SK-N-SH treated with all-trans-retinoic acid at 6 μM for 48 hours (cell line): ENCODE measurements at regions not wholly inside any gene's neighbourhood (a gene's known extent, or its start where the extent isn't known, plus 50 kb on each side); places are given as distances from the start of the nearest gene placed in this dataset.

Experiments
- ATAC-seq: fragments of 200-7000 bp; cut with Tn5 transposase; 3 replicates; pipeline ENCODE4 v1.9.1; 2020; ENCODE audit warnings: mild to moderate bottlenecking, moderate library complexity
- ARNTL ChIP-seq: fragments of 450-650 bp; formaldehyde crosslinking; IDR thresholded peaks from 2 replicates; pipeline ENCODE4 v1.5.0; 2020; ENCODE audit warnings: low read depth, mild to moderate bottlenecking, moderate library complexity, borderline replicate concordance
- BACH2 ChIP-seq: fragments of 250-450 bp; sonication (Bioruptor Pico); IDR thresholded peaks from 2 replicates; pipeline ENCODE4 v1.9.0; 2021; ENCODE audit warnings: mild to moderate bottlenecking, borderline replicate concordance
- ESRRG ChIP-seq: fragments of 250-450 bp; sonication (Bioruptor Pico); IDR thresholded peaks from 2 replicates; pipeline ENCODE4 v1.6.1; 2021; ENCODE audit warnings: mild to moderate bottlenecking
- GLIS3 ChIP-seq: fragments of 250-450 bp; sonication (Bioruptor Pico); IDR thresholded peaks from 2 replicates; pipeline ENCODE4 v1.5.0; 2020; ENCODE audit warnings: mild to moderate bottlenecking, moderate library complexity
- ISL1 ChIP-seq: fragments of 250-450 bp; sonication (Bioruptor Pico); IDR thresholded peaks from 2 replicates; pipeline ENCODE4 v2.1.2; 2022; ENCODE audit warnings: mild to moderate bottlenecking, moderate library complexity
- RARB ChIP-seq: fragments of 250-450 bp; sonication (Bioruptor Pico); IDR thresholded peaks from 2 replicates; pipeline ENCODE4 v1.8.0; 2021; ENCODE audit warnings: mild to moderate bottlenecking, moderate library complexity
- SNAI2 ChIP-seq: fragments of 250-450 bp; sonication (Bioruptor Pico); IDR thresholded peaks from 2 replicates; pipeline ENCODE4 v1.5.0; 2020; ENCODE audit warnings: mild to moderate bottlenecking, moderate library complexity
- TCF4 ChIP-seq: fragments of 250-450 bp; sonication (Bioruptor Pico); IDR thresholded peaks from 2 replicates; pipeline ENCODE4 v1.8.0; 2021; ENCODE audit warnings: mild to moderate bottlenecking, moderate library complexity, borderline replicate concordance
- ZFP3 ChIP-seq: fragments of 250-450 bp; sonication (Bioruptor Pico); IDR thresholded peaks from 2 replicates; pipeline ENCODE4 v1.5.0; 2020; ENCODE audit warnings: mild to moderate bottlenecking, moderate library complexity
- ZFP30 ChIP-seq: fragments of 450-650 bp; formaldehyde crosslinking; IDR thresholded peaks from 2 replicates; pipeline ENCODE4 v1.5.0; 2022; ENCODE audit warnings: mild to moderate bottlenecking, moderate library complexity
- ZNF565 ChIP-seq: fragments of 450-650 bp; formaldehyde crosslinking; conservative IDR thresholded peaks from 2 replicates; pipeline ENCODE4 v1.5.0; 2020; ENCODE audit warnings: low read depth, mild to moderate bottlenecking, moderate library complexity
- ZNF70 ChIP-seq: fragments of 450-650 bp; formaldehyde crosslinking; IDR thresholded peaks from 2 replicates; pipeline ENCODE4 v1.5.0; 2020; ENCODE audit warnings: mild to moderate bottlenecking, moderate library complexity
- ZNF8 ChIP-seq: fragments of 450-650 bp; formaldehyde crosslinking; IDR thresholded peaks from 2 replicates; pipeline ENCODE4 v1.5.0; 2020; ENCODE audit warnings: mild to moderate bottlenecking, moderate library complexity
- TF ChIP-seq, protein P1 (sequence below): fragments of 250-450 bp; sonication (Bioruptor Pico); IDR thresholded peaks from 2 replicates; pipeline ENCODE4 v1.5.1; 2020; ENCODE audit warnings: low read depth, mild to moderate bottlenecking, moderate library complexity
- TF ChIP-seq, protein P2 (sequence below): fragments of 250-450 bp; sonication (Bioruptor Pico); IDR thresholded peaks from 2 replicates; pipeline ENCODE4 v1.5.1; 2021; ENCODE audit warnings: mild to moderate bottlenecking, moderate library complexity
- TF ChIP-seq, protein P3 (sequence below): fragments of 250-450 bp; sonication (Bioruptor Pico); IDR thresholded peaks from 2 replicates; pipeline ENCODE4 v1.8.0; 2021; ENCODE audit warnings: low read depth, mild to moderate bottlenecking, moderate library complexity, borderline replicate concordance
- TF ChIP-seq, protein P4 (sequence below): fragments of 250-450 bp; sonication (Bioruptor Pico); IDR thresholded peaks from 2 replicates; pipeline ENCODE4 v1.8.0; 2020; ENCODE audit warnings: mild to moderate bottlenecking, moderate library complexity, borderline replicate concordance
- TF ChIP-seq, protein P5 (sequence below): fragments of 250-450 bp; sonication (Bioruptor Pico); IDR thresholded peaks from 2 replicates; pipeline ENCODE4 v1.5.0; 2020; ENCODE audit warnings: mild to moderate bottlenecking, moderate library complexity

DNA sequence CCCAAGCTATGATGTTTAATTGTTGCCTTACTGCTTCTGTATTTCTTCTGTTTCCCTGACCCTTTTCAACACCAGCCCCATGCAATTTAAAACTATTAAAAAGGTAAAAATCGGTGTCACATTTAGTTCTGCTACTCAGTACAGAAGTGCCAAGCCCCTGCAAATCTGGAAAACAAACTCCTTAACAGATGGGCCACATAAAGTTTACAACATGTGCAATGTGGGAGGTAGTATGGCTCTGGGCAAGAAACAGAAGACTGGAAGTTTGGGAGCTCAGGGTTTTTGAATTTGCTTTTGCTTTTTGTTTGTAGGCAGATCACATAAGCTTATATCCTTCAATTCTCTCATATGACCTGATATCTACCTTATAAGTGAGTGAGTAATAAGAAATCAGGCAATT is 404.0 kb upstream of the ATP2B1 start (continued):
- TF ChIP-seq, protein P1, sequence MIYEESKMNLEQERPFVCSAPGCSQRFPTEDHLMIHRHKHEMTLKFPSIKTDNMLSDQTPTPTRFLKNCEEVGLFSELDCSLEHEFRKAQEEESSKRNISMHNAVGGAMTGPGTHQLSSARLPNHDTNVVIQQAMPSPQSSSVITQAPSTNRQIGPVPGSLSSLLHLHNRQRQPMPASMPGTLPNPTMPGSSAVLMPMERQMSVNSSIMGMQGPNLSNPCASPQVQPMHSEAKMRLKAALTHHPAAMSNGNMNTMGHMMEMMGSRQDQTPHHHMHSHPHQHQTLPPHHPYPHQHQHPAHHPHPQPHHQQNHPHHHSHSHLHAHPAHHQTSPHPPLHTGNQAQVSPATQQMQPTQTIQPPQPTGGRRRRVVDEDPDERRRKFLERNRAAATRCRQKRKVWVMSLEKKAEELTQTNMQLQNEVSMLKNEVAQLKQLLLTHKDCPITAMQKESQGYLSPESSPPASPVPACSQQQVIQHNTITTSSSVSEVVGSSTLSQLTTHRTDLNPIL (CRISPR knock-in tag) = no peak
- TF ChIP-seq RARB (CRISPR knock-in tag) (no peak), ESRRG (CRISPR knock-in tag) (no peak), GLIS3 (CRISPR knock-in tag) (no peak)

DNA sequence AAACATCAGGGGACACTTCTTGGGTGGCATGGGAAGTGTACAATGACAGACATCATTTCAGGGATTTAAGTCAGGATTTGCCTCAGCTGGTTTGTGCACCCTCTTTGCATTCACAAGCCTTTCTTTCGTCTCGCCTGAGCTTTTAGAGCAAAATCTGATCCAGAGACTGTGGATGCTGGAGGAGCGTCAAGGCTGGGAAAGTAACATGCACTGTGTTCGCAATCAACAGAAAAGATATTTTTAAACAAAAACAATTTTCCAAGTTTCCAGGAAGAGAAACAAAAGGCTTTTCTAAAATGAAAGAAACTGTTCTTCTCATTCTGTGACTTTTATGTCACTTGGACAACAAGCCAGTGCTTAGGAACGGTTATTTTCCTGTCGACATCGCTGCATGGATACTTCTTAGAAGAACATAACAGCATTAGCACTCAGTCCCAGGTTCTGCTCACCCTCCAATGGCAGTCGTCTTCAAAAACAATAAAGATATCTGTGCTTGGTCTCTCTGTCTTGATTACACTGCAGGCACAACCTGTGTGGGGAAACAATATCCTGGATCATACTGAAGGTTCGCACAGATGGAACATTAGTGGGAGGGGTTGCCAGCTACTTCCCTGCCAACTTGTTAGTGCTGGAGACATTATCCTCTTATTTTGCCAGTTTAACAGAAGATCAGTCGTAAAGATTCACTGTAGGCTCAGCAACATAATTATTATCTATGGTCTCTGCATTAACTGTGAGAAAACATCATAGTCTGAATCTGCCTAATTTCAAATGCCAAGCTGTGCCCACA is 403.3 kb upstream of the ATP2B1 start:
- no peak for ATAC-seq
- TF ChIP-seq TCF4 (CRISPR knock-in tag) = no peak
- no peak for TF ChIP-seq GLIS3 (CRISPR knock-in tag)
- TF ChIP-seq, protein P2, sequence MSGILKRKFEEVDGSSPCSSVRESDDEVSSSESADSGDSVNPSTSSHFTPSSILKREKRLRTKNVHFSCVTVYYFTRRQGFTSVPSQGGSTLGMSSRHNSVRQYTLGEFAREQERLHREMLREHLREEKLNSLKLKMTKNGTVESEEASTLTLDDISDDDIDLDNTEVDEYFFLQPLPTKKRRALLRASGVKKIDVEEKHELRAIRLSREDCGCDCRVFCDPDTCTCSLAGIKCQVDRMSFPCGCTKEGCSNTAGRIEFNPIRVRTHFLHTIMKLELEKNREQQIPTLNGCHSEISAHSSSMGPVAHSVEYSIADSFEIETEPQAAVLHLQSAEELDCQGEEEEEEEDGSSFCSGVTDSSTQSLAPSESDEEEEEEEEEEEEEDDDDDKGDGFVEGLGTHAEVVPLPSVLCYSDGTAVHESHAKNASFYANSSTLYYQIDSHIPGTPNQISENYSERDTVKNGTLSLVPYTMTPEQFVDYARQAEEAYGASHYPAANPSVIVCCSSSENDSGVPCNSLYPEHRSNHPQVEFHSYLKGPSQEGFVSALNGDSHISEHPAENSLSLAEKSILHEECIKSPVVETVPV = no peak
- no peak for TF ChIP-seq ZFP3 (CRISPR knock-in tag)
- TF ChIP-seq ARNTL (CRISPR knock-in tag) = no peak
- TF ChIP-seq ZNF565 (CRISPR knock-in tag) = no peak
- TF ChIP-seq, protein P3, sequence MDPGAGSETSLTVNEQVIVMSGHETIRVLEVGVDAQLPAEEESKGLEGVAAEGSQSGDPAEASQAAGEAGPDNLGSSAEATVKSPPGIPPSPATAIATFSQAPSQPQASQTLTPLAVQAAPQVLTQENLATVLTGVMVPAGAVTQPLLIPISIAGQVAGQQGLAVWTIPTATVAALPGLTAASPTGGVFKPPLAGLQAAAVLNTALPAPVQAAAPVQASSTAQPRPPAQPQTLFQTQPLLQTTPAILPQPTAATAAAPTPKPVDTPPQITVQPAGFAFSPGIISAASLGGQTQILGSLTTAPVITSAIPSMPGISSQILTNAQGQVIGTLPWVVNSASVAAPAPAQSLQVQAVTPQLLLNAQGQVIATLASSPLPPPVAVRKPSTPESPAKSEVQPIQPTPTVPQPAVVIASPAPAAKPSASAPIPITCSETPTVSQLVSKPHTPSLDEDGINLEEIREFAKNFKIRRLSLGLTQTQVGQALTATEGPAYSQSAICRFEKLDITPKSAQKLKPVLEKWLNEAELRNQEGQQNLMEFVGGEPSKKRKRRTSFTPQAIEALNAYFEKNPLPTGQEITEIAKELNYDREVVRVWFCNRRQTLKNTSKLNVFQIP (CRISPR knock-in tag) = no peak
- TF ChIP-seq, protein P1 (CRISPR knock-in tag) = no peak

DNA sequence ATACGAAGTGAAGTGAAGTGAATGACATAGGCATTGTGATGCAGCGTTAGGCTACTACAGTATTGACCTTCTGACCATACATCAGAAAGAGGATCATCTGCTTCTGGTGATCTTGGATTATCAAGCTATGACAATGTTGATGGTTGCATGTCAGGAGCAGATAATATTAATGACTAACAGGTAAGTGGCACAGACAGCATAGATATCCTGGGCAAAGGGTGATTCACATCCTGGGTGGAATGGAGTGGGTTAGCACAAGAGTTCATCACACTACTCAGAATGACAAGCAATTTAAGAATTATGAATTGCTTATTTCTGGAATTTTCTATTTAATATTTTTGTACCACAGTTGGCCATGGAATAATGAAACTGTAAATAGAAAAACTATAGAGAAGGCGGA is 397.9 kb upstream of the ATP2B1 start:
- no peak for TF ChIP-seq RARB (CRISPR knock-in tag)
- no peak for TF ChIP-seq SNAI2 (CRISPR knock-in tag)
- TF ChIP-seq BACH2 (CRISPR knock-in tag) = no peak
- TF ChIP-seq, protein P4, sequence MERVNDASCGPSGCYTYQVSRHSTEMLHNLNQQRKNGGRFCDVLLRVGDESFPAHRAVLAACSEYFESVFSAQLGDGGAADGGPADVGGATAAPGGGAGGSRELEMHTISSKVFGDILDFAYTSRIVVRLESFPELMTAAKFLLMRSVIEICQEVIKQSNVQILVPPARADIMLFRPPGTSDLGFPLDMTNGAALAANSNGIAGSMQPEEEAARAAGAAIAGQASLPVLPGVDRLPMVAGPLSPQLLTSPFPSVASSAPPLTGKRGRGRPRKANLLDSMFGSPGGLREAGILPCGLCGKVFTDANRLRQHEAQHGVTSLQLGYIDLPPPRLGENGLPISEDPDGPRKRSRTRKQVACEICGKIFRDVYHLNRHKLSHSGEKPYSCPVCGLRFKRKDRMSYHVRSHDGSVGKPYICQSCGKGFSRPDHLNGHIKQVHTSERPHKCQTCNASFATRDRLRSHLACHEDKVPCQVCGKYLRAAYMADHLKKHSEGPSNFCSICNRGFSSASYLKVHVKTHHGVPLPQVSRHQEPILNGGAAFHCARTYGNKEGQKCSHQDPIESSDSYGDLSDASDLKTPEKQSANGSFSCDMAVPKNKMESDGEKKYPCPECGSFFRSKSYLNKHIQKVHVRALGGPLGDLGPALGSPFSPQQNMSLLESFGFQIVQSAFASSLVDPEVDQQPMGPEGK (CRISPR knock-in tag) = no peak
- no peak for TF ChIP-seq ISL1 (CRISPR knock-in tag)
- no peak for TF ChIP-seq ZFP30
- no peak for TF ChIP-seq ZNF8 (CRISPR knock-in tag)
- no peak for TF ChIP-seq ZFP3 (CRISPR knock-in tag)
- no peak for TF ChIP-seq ZNF70 (CRISPR knock-in tag)
- TF ChIP-seq, protein P1 (CRISPR knock-in tag) = no peak
- TF ChIP-seq ZNF565 (CRISPR knock-in tag) = no peak
- TF ChIP-seq, protein P3 (CRISPR knock-in tag) = no peak
- TF ChIP-seq, protein P5, sequence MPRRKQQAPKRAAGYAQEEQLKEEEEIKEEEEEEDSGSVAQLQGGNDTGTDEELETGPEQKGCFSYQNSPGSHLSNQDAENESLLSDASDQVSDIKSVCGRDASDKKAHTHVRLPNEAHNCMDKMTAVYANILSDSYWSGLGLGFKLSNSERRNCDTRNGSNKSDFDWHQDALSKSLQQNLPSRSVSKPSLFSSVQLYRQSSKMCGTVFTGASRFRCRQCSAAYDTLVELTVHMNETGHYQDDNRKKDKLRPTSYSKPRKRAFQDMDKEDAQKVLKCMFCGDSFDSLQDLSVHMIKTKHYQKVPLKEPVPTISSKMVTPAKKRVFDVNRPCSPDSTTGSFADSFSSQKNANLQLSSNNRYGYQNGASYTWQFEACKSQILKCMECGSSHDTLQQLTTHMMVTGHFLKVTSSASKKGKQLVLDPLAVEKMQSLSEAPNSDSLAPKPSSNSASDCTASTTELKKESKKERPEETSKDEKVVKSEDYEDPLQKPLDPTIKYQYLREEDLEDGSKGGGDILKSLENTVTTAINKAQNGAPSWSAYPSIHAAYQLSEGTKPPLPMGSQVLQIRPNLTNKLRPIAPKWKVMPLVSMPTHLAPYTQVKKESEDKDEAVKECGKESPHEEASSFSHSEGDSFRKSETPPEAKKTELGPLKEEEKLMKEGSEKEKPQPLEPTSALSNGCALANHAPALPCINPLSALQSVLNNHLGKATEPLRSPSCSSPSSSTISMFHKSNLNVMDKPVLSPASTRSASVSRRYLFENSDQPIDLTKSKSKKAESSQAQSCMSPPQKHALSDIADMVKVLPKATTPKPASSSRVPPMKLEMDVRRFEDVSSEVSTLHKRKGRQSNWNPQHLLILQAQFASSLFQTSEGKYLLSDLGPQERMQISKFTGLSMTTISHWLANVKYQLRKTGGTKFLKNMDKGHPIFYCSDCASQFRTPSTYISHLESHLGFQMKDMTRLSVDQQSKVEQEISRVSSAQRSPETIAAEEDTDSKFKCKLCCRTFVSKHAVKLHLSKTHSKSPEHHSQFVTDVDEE = no peak
- TF ChIP-seq ESRRG (CRISPR knock-in tag) = no peak
- no peak for ATAC-seq
